Lower leg skin (tissue), 3 donors: ENCODE measurements at regions not wholly inside any gene's neighbourhood (a gene's known extent, or its start where the extent isn't known, plus 50 kb on each side); places are given as distances from the start of the nearest gene placed in this dataset.

Experiments used
- POLR2A ChIP-seq, 2 donors: fragments of 450-650 bp; IDR thresholded peaks; one replicate each; pipeline ENCODE4 v1.6.1; 2016 to 2017; ENCODE audit warnings: antibody characterized with exemption in 2 of 2, mild to moderate bottlenecking in 1 of 2, moderate library complexity in 1 of 2
- TF ChIP-seq, protein P1 (sequence below), 3 donors: fragments of 450-650 bp; IDR thresholded peaks; one replicate each; pipeline ENCODE4 v1.5.1; 2016; ENCODE audit warnings: antibody characterized with exemption in 3 of 3, mild to moderate bottlenecking in 3 of 3, moderate library complexity in 2 of 3

GRCh38 chr1:29970747-29971325 lies 734.5 kb downstream of the PTPRU start:
- TF ChIP-seq, protein P1, sequence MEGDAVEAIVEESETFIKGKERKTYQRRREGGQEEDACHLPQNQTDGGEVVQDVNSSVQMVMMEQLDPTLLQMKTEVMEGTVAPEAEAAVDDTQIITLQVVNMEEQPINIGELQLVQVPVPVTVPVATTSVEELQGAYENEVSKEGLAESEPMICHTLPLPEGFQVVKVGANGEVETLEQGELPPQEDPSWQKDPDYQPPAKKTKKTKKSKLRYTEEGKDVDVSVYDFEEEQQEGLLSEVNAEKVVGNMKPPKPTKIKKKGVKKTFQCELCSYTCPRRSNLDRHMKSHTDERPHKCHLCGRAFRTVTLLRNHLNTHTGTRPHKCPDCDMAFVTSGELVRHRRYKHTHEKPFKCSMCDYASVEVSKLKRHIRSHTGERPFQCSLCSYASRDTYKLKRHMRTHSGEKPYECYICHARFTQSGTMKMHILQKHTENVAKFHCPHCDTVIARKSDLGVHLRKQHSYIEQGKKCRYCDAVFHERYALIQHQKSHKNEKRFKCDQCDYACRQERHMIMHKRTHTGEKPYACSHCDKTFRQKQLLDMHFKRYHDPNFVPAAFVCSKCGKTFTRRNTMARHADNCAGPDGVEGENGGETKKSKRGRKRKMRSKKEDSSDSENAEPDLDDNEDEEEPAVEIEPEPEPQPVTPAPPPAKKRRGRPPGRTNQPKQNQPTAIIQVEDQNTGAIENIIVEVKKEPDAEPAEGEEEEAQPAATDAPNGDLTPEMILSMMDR (IDR thresholded peaks at IDR 0.05): no peak
- TF ChIP-seq POLR2A (IDR thresholded peaks at IDR 0.05): no peak
